RWPE1 (cell line): ENCODE measurements at regions not wholly inside any gene's neighbourhood (a gene's known extent, or its start where the extent isn't known, plus 50 kb on each side); places are given as distances from the start of the nearest gene placed in this dataset.

Experiments
- CTCF ChIA-PET: fragments of 350-600 bp; sonication (Branson Sonifier 250); formaldehyde crosslinking; extraction: SDS; loops from one replicate; lab custom pipeline; 2021; lab: Yijun Ruan, JAX
- POLR2A ChIA-PET: fragments of 400-600 bp; formaldehyde crosslinking; extraction: SDS; loops from one replicate; lab custom pipeline; 2020; ENCODE audit warnings: antibody characterized with exemption; ENCODE audit not compliant: low non-redundant PET; lab: Yijun Ruan, JAX
- DNase-seq: peaks from one replicate; pipeline ENCODE4 v3.0.0; 2012; ENCODE audit warnings: low spot score
- H3K27ac ChIP-seq: fragments of 450-650 bp; 2 replicates; pipeline ENCODE4 v1.5.1; 2017
- CTCF ChIP-seq: fragments of 450-650 bp; conservative IDR thresholded peaks from 2 replicates; pipeline ENCODE4 v1.5.1; 2017; ENCODE audit warnings: low read depth, mild to moderate bottlenecking

- no peak for DNase-seq
- ChIA-PET POLR2A (no interaction called here), CTCF (no interaction called here)
- no peak overlapping the region for H3K27ac ChIP-seq
- no peak for TF ChIP-seq CTCF
These were observed 856.2 kb downstream of the BCL11B start for GRCh38 chr14:98415766-98416165.

DNA sequence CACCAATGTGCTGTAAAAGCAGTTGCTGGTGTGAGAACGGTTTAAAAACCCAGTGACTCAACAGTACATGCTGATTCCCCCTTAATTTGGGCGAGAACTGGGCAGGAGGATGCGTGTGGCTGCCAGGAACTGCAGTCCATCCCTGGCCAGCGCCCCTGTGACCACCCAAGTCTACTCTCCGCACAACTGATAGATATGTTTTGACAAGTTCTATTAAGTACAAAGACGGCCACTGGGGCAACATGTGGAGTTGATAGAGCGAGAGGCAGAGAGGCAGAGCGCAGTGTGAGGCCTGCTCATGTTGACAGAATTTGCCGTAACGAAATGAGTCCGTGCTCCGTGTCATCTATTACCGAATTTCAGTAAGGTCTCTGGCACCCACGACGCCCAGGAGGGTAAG, 855.0 kb downstream of the BCL11B start:
- no peak overlapping the region for H3K27ac ChIP-seq
- POLR2A ChIA-PET = no interaction called here
- CTCF ChIA-PET = no interaction called here
- DNase-seq = no peak
- TF ChIP-seq CTCF = no peak

- DNase-seq = no peak
- CTCF ChIA-PET = no interaction called here
- H3K27ac ChIP-seq = no peak overlapping the region
- POLR2A ChIA-PET = no interaction called here
- TF ChIP-seq CTCF = no peak
These were observed 843.5 kb downstream of the BCL11B start for GRCh38 chr14:98428483-98428994.

- no peak for DNase-seq
- ChIA-PET POLR2A (no interaction called here), CTCF (interaction anchor here (0.7 kb wide), 1 partner anchor 897 kb away, joined by 3 read pairs; no protein-coding TSS in a partner anchor)
- TF ChIP-seq CTCF = no peak
- H3K27ac ChIP-seq = no peak overlapping the region
These were observed 838.6 kb downstream of the BCL11B start for GRCh38 chr14:98433436-98433835.

GRCh38 chr14:98437113-98437512, 834.9 kb downstream of the BCL11B start:
- no peak for TF ChIP-seq CTCF
- CTCF ChIA-PET = no interaction called here
- POLR2A ChIA-PET = no interaction called here

GRCh38 chr14:98444077-98444476, 827.9 kb downstream of the BCL11B start:
- DNase-seq = no peak
- ChIA-PET POLR2A (no interaction called here), CTCF (no interaction called here)
- TF ChIP-seq CTCF = no peak
- no peak overlapping the region for H3K27ac ChIP-seq

More at GRCh38 chr14:98437113-98437512, 834.9 kb downstream of the BCL11B start:
- DNase-seq = no peak
- no peak overlapping the region for H3K27ac ChIP-seq
